ENCODE measurements at regions not wholly inside any gene's neighbourhood (a gene's known extent, or its start where the extent isn't known, plus 50 kb on each side); places are given as distances from the start of the nearest gene placed in this dataset.

- TF ChIP-seq ZNF615 (CRISPR knock-in tag; IDR thresholded peaks at IDR 0.05; ENCODE audit: borderline replicate concordance) (no peak), ZSCAN25 (CRISPR knock-in tag; IDR thresholded peaks at IDR 0.05) (no peak)
Observed at GRCh38 chr5:125536095-125536494, 789.7 kb upstream of the ZNF608 start.

All from HepG2 (cell line).